ENCODE measurements at regions not wholly inside any gene's neighbourhood (a gene's known extent, or its start where the extent isn't known, plus 50 kb on each side); places are given as distances from the start of the nearest gene placed in this dataset.

GRCh38 chr5:96209829-96210228, 223.2 kb downstream of the PCSK1 start:
- H3K27me3 Mint-ChIP-seq (ENCODE audit: low read depth in 3 of 3): no peaks in the 10 kb centered on the region
- H3K4me1 ChIP-seq (ENCODE audit: control insufficient read depth in 1 of 2, insufficient read depth in 2 of 2, low read length in 2 of 2): peaks cover 2% of the 10 kb centered on the region in 2 donors
- no peak overlapping the region for H3K27ac ChIP-seq (ENCODE audit: low read depth in 1 of 2, low read length in 2 of 2)
- no CpG with 5 or more reads among the region's 1 CpG for WGBS (ENCODE audit: insufficient coverage)
- no peak overlapping the region for H2AFZ ChIP-seq (ENCODE audit: insufficient read depth, low read depth, low read length, poor library complexity, severe bottlenecking)
- H3K79me2 ChIP-seq (ENCODE audit: insufficient read depth, low read length): no peaks in the 10 kb centered on the region
- no peaks in the 10 kb centered on the region for H3K27me3 ChIP-seq (ENCODE audit: control insufficient read depth in 2 of 2, insufficient read depth in 2 of 2, low read length in 2 of 2)
- peaks cover 16 to 34% (median 23%) of the 10 kb centered on the region in 7 donors for H3K9me3 Mint-ChIP-seq
- peaks cover 0 to 19% of the 10 kb centered on the region in 2 donors for H3K9me3 ChIP-seq (replicated peaks in 1 of 2; ENCODE audit: control insufficient read depth in 1 of 2, insufficient read depth in 1 of 2, low read length in 2 of 2)
- H3K27ac Mint-ChIP-seq: no peak overlapping the region
- H3K4me3 Mint-ChIP-seq: no peak overlapping the region
- H4K20me1 ChIP-seq (ENCODE audit: insufficient read depth, low read length): no peaks in the 10 kb centered on the region
- H3K4me1 Mint-ChIP-seq: peaks cover 15% of the 10 kb centered on the region
- no peak for DNase-seq
- H3K4me2 ChIP-seq (replicated peaks; ENCODE audit: extremely low read depth, low read length, poor library complexity, severe bottlenecking): no peak overlapping the region
- intact Hi-C loops (cut with micrococcal nuclease): no loop called here
- TF ChIP-seq CTCF (IDR thresholded peaks at IDR 0.05): no peak
- H3K4me3 ChIP-seq (replicated peaks in 1 of 3; ENCODE audit: low read depth in 2 of 3, low read length in 3 of 3): no peak overlapping the region
- H3K9ac ChIP-seq (ENCODE audit: insufficient read depth, low read length, poor library complexity, severe bottlenecking): no peak overlapping the region
- no peaks in the 10 kb centered on the region for H3K36me3 Mint-ChIP-seq
- no peaks in the 10 kb centered on the region for H3K36me3 ChIP-seq (replicated peaks in 1 of 2; ENCODE audit: control insufficient read depth in 1 of 2, insufficient read depth in 2 of 2, low read length in 2 of 2)

DNA sequence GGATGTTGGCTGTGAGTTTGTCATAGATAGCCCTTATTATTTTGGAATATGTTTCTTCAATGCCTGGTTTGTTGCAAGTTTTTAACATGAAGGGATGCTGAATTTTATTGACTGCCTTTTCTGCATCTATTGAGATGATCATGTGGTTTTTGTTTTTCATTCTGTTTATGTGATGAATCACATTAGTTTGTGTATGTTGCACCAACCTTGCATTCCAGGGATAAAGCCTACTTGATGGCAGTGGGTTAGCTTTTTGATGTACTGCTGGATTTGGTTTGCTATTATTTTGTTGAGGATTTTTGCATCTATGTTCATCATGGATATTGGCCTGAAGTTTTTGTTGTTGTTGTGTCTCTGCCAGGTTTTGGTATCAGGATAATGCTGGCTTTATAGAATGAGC, 225.6 kb downstream of the PCSK1 start:
- H3K36me3 Mint-ChIP-seq: no peaks in the 10 kb centered on the region
- H3K27me3 Mint-ChIP-seq (ENCODE audit: low read depth in 3 of 3): no peaks in the 10 kb centered on the region
- H3K4me3 Mint-ChIP-seq: no peak overlapping the region
- no peak overlapping the region for H3K4me3 ChIP-seq (replicated peaks in 1 of 3; ENCODE audit: low read depth in 2 of 3, low read length in 3 of 3)
- H3K79me2 ChIP-seq (ENCODE audit: insufficient read depth, low read length): no peaks in the 10 kb centered on the region
- H3K9ac ChIP-seq (ENCODE audit: insufficient read depth, low read length, poor library complexity, severe bottlenecking): no peak overlapping the region
- peaks cover 16 to 34% (median 23%) of the 10 kb centered on the region in 7 donors for H3K9me3 Mint-ChIP-seq
- no peaks in the 10 kb centered on the region for H4K20me1 ChIP-seq (ENCODE audit: insufficient read depth, low read length)
- no peak overlapping the region for H2AFZ ChIP-seq (ENCODE audit: insufficient read depth, low read depth, low read length, poor library complexity, severe bottlenecking)
- no peak overlapping the region for H3K27ac Mint-ChIP-seq
- no peak for DNase-seq
- no peak overlapping the region for H3K27ac ChIP-seq (ENCODE audit: low read depth in 1 of 2, low read length in 2 of 2)
- peaks cover 0 to 19% of the 10 kb centered on the region in 2 donors for H3K9me3 ChIP-seq (replicated peaks in 1 of 2; ENCODE audit: control insufficient read depth in 1 of 2, insufficient read depth in 1 of 2, low read length in 2 of 2)
- intact Hi-C loops (cut with micrococcal nuclease): no loop called here
- H3K27me3 ChIP-seq (ENCODE audit: control insufficient read depth in 2 of 2, insufficient read depth in 2 of 2, low read length in 2 of 2): no peaks in the 10 kb centered on the region
- H3K36me3 ChIP-seq (replicated peaks in 1 of 2; ENCODE audit: control insufficient read depth in 1 of 2, insufficient read depth in 2 of 2, low read length in 2 of 2): no peaks in the 10 kb centered on the region
- H3K4me2 ChIP-seq (replicated peaks; ENCODE audit: extremely low read depth, low read length, poor library complexity, severe bottlenecking): no peak overlapping the region
- H3K4me1 Mint-ChIP-seq: peaks cover 6% of the 10 kb centered on the region
- no peaks in the 10 kb centered on the region for H3K4me1 ChIP-seq (ENCODE audit: control insufficient read depth in 1 of 2, insufficient read depth in 2 of 2, low read length in 2 of 2)
- no peak for TF ChIP-seq CTCF (IDR thresholded peaks at IDR 0.05)
